Osteoblast (primary cell): ENCODE measurements at regions not wholly inside any gene's neighbourhood (a gene's known extent, or its start where the extent isn't known, plus 50 kb on each side); places are given as distances from the start of the nearest gene placed in this dataset.

Source experiments
- DNase-seq: peaks from one replicate; pipeline ENCODE4 v3.0.0; 2011; ENCODE audit warnings: low spot score, mixed read lengths; ENCODE audit not compliant: insufficient read length; ENCODE audit errors: missing footprints
- H2AFZ ChIP-seq: 2 replicates; pipeline ENCODE4 v1.6.0; 2011; ENCODE audit warnings: mild to moderate bottlenecking, low read length
- H3K27ac ChIP-seq: 2 replicates; pipeline ENCODE4 v1.5.1; 2011; ENCODE audit warnings: mild to moderate bottlenecking, low read depth, low read length, moderate library complexity
- H3K27me3 ChIP-seq: 2 replicates; pipeline ENCODE4 v1.6.0; 2012; ENCODE audit warnings: mild to moderate bottlenecking, control low read depth, inconsistent platforms, low read length, moderate library complexity; ENCODE audit not compliant: insufficient read depth
- H3K36me3 ChIP-seq: 2 replicates; pipeline ENCODE4 v1.5.1; 2011; ENCODE audit warnings: mild to moderate bottlenecking, low read length, control low read depth, moderate library complexity; ENCODE audit not compliant: insufficient read depth
- H3K4me1 ChIP-seq: 2 replicates; pipeline ENCODE4 v1.5.1; 2011; ENCODE audit warnings: mild to moderate bottlenecking, low read length, control low read depth, moderate library complexity; ENCODE audit not compliant: insufficient read depth
- H3K4me2 ChIP-seq: 2 replicates; pipeline ENCODE4 v1.6.0; 2011; ENCODE audit warnings: mild to moderate bottlenecking, low read length; ENCODE audit not compliant: insufficient read depth
- H3K4me3 ChIP-seq: fragments of 200-600 bp; sonication (generic); 3 replicates; pipeline ENCODE4 v1.5.1; 2012; ENCODE audit warnings: mild to moderate bottlenecking, low read length, inconsistent platforms; ENCODE audit not compliant: insufficient read depth
- H3K79me2 ChIP-seq: 2 replicates; pipeline ENCODE4 v1.6.0; 2012; ENCODE audit warnings: mild to moderate bottlenecking, low read length, control low read depth, inconsistent platforms; ENCODE audit not compliant: insufficient read depth
- H3K9me3 ChIP-seq: 2 replicates; pipeline ENCODE4 v1.5.1; 2011; ENCODE audit warnings: low read depth, low read length, control low read depth
- H4K20me1 ChIP-seq: 2 replicates; pipeline ENCODE4 v1.6.0; 2012; ENCODE audit warnings: mild to moderate bottlenecking, low read length, control low read depth; ENCODE audit not compliant: insufficient read depth
- TF ChIP-seq, protein P1 (sequence below): IDR thresholded peaks from 2 replicates; pipeline ENCODE4 v1.5.1; 2011; ENCODE audit warnings: mild to moderate bottlenecking, low read depth, low read length, moderate library complexity; ENCODE audit errors: extremely low read depth

DNA sequence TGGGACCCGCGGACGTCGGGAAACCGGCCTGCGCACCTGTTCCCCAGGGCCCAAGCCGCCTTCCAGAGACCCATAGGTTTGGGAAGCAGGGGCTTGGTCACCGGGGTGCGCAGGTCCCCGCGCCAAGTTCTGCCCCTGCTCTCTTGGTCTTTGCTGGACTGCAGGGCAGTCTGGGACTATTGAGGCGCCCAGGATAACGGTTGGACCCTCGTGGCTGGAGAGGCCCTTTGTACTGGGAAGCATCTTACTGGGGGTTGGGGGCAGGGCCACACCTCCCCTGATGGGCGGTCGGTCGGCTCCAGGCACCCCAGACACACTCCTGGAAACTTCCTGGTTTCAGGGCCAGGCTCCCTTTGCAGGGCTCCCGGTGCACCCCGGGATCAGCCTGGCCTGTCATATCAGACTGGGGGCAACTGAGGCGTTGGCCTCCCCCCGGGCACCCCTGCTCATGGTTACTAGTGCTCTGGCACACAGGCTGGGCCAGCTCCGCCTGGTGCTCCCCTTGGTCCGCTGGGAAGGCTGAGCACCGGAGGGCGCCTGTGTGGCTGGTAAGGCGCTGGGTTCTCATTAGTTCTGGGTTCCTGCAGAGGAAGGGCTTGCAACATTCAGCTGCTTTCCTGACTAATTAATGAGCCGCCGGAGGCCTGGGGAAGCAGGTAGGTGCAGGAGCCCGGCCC is 1250.5 kb downstream of the BRD1 start:
- H3K27ac ChIP-seq, result no peak overlapping the region
- no peaks in the 10 kb centered on the region for H4K20me1 ChIP-seq
- H3K9me3 ChIP-seq, result no peaks in the 10 kb centered on the region
- no peak overlapping the region for H2AFZ ChIP-seq
- H3K36me3 ChIP-seq, result no peaks in the 10 kb centered on the region
- H3K79me2 ChIP-seq, result no peaks in the 10 kb centered on the region
- no peaks in the 10 kb centered on the region for H3K27me3 ChIP-seq
- H3K4me2 ChIP-seq, result no peak overlapping the region
- H3K4me1 ChIP-seq, result no peaks in the 10 kb centered on the region
- TF ChIP-seq, protein P1, sequence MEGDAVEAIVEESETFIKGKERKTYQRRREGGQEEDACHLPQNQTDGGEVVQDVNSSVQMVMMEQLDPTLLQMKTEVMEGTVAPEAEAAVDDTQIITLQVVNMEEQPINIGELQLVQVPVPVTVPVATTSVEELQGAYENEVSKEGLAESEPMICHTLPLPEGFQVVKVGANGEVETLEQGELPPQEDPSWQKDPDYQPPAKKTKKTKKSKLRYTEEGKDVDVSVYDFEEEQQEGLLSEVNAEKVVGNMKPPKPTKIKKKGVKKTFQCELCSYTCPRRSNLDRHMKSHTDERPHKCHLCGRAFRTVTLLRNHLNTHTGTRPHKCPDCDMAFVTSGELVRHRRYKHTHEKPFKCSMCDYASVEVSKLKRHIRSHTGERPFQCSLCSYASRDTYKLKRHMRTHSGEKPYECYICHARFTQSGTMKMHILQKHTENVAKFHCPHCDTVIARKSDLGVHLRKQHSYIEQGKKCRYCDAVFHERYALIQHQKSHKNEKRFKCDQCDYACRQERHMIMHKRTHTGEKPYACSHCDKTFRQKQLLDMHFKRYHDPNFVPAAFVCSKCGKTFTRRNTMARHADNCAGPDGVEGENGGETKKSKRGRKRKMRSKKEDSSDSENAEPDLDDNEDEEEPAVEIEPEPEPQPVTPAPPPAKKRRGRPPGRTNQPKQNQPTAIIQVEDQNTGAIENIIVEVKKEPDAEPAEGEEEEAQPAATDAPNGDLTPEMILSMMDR, result no peak
- no peak for DNase-seq
- H3K4me3 ChIP-seq, result no peak overlapping the region

DNA sequence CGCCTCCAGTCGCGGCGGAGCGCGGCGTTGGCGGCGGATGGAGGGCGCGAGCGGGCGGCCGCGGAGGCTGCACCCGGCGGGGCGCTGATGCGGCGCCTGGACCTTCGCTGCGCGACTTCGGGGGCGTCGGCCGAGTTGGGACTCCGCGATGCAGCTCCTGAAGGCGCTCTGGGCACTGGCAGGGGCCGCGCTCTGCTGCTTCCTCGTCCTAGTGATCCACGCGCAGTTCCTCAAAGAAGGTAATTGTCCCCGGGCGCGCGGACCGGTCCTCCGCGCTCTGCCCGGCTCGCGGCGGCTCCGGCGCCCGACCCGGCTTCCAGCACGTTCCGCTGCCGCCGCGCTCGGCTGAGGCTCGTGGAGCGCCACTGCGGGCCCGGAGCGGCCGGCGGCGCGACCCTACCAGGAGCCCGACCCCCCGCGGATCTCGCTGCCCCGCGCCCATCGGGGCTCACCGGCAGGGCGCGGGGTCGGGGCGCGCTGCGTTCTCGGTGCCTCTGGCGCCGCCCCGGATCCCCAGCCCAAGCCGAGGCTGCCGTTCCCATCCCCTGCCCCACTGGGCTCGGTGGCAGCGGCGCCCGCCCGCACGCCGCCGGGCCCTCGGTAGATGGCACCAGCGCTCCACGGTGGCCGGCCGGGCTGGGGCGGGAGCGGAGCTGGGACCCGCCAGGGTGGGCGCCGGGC is 1251.2 kb downstream of the BRD1 start:
- TF ChIP-seq, protein P1, result no peak

DNA sequence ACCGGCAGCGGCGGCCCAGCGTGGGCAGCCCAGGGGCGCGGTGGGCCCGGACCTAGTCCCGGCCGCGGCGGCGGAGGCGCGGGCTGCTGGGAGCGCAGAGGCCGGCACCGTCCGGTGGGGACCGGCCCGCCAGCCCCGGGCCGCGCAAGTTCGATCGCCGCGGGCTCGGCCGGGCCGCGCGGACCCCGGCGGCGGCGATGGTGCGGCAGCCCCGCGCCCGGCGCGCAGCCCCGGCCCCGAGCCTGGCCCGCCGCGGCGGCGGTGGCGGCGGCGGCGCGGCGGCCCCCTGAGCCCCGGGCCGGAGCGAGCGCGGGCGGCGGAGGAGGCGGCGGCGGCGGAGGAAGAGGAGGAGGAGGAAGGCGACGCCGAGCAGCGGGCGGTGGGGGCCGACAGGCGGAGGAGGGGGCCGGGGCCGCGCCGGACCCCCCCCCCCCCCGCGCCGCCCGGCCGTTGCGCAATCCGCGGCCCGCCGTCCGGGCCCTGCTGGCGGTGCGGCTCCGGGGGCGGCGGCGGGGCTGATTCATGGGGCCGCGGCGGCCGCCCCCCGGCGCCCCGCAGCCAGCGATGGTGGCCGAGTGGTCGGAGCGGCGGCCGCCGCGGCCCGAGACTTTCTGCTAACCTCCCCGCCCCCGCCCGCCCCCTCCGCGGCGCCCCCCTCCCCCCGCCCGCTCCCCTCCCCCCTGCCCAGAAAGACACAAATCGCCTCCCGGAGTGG is 1251.9 kb downstream of the BRD1 start:
- DNase-seq, result no peak
- Histone ChIP-seq H3K4me2 (no peak overlapping the region), H2AFZ (no peak overlapping the region), H3K4me1 (no peaks in the 10 kb centered on the region), H3K4me3 (no peak overlapping the region), H3K9me3 (no peaks in the 10 kb centered on the region), H3K36me3 (no peaks in the 10 kb centered on the region), H3K27ac (no peak overlapping the region), H3K27me3 (no peaks in the 10 kb centered on the region), H3K79me2 (no peaks in the 10 kb centered on the region), H4K20me1 (no peaks in the 10 kb centered on the region)
- TF ChIP-seq, protein P1, result no peak

More for the DNA sequence above, 1251.2 kb downstream of the BRD1 start:
- Histone ChIP-seq H3K4me3 (no peak overlapping the region), H2AFZ (no peak overlapping the region), H3K27me3 (no peaks in the 10 kb centered on the region), H3K4me2 (no peak overlapping the region), H3K79me2 (no peaks in the 10 kb centered on the region), H3K36me3 (no peaks in the 10 kb centered on the region), H3K27ac (no peak overlapping the region), H3K9me3 (no peaks in the 10 kb centered on the region), H3K4me1 (no peaks in the 10 kb centered on the region), H4K20me1 (no peaks in the 10 kb centered on the region)
- DNase-seq, result no peak
